NCI-H774 (cell line): ENCODE measurements at regions not wholly inside any gene's neighbourhood (a gene's known extent, or its start where the extent isn't known, plus 50 kb on each side); places are given as distances from the start of the nearest gene placed in this dataset.
"Not testable (repeated sequence)": the region's sequence is repeated elsewhere in the genome, so short reads cannot be mapped to it uniquely, and the experiment has no call there.

Experiments
- DNase-seq: peaks from one replicate; lab custom pipeline; 2025; lab: John Stamatoyannopoulos, UW

- no peak for DNase-seq
These were observed 1201.0 kb downstream of the FSCB start for GRCh38 chr14:43306053-43306452.

GRCh38 chr14:43297794-43298193 is 1209.3 kb downstream of the FSCB start:
- DNase-seq, result no peak

- DNase-seq, result not testable (repeated sequence)
These were observed 1211.0 kb downstream of the FSCB start for GRCh38 chr14:43296061-43296460.

GRCh38 chr14:43285575-43285974 is 1221.5 kb downstream of the FSCB start:
- DNase-seq, result no peak

- DNase-seq, result no peak
These were observed 1247.0 kb downstream of the FSCB start for GRCh38 chr14:43260056-43260455.

GRCh38 chr14:43258396-43258795 is 1248.7 kb downstream of the FSCB start:
- no peak for DNase-seq

GRCh38 chr14:43256996-43257395 is 1250.1 kb downstream of the FSCB start:
- DNase-seq, result not testable (repeated sequence)

- no peak for DNase-seq
These were observed 1254.2 kb downstream of the FSCB start for GRCh38 chr14:43252866-43253265.

GRCh38 chr14:43249591-43249990 is 1257.5 kb downstream of the FSCB start:
- DNase-seq, result no peak

- no peak for DNase-seq
These were observed 1258.0 kb downstream of the FSCB start for GRCh38 chr14:43249116-43249515.

- no peak for DNase-seq
These were observed 1259.2 kb downstream of the FSCB start for GRCh38 chr14:43247877-43248276.

GRCh38 chr14:43244142-43244625 is 1262.9 kb downstream of the FSCB start:
- no peak for DNase-seq

- DNase-seq, result no peak
These were observed 1263.9 kb downstream of the FSCB start for GRCh38 chr14:43243168-43243567.

- DNase-seq, result no peak
These were observed 1274.8 kb downstream of the FSCB start for GRCh38 chr14:43232261-43232660.

- DNase-seq, result no peak
These were observed 1291.6 kb downstream of the FSCB start for GRCh38 chr14:43215524-43215923.

- no peak for DNase-seq
These were observed 1299.9 kb downstream of the FSCB start for GRCh38 chr14:43207189-43207588.

- no peak for DNase-seq
These were observed 1302.3 kb downstream of the FSCB start for GRCh38 chr14:43204816-43205215.

- DNase-seq, result no peak
These were observed 1306.6 kb downstream of the FSCB start for GRCh38 chr14:43200519-43200918.

GRCh38 chr14:43198465-43198864 is 1308.6 kb downstream of the FSCB start:
- no peak for DNase-seq

GRCh38 chr14:43184540-43184939 is 1322.5 kb downstream of the FSCB start:
- no peak for DNase-seq

- no peak for DNase-seq
These were observed 1323.2 kb downstream of the FSCB start for GRCh38 chr14:43183916-43184315.

- no peak for DNase-seq
These were observed 1331.2 kb downstream of the FSCB start for GRCh38 chr14:43175896-43176295.

GRCh38 chr14:43172899-43173548 is 1334.1 kb downstream of the FSCB start:
- no peak for DNase-seq

- DNase-seq, result no peak
These were observed 1337.4 kb downstream of the FSCB start for GRCh38 chr14:43169722-43170121.
